HG03097 (cell line): ENCODE measurements at regions not wholly inside any gene's neighbourhood (a gene's known extent, or its start where the extent isn't known, plus 50 kb on each side); places are given as distances from the start of the nearest gene placed in this dataset.

Source experiments
- ATAC-seq: cut with Tn5 transposase; IDR thresholded peaks from one replicate; pipeline ENCODE4 v1.9.1; 2021; ENCODE audit not compliant: unreplicated experiment, low FRiP score

DNA sequence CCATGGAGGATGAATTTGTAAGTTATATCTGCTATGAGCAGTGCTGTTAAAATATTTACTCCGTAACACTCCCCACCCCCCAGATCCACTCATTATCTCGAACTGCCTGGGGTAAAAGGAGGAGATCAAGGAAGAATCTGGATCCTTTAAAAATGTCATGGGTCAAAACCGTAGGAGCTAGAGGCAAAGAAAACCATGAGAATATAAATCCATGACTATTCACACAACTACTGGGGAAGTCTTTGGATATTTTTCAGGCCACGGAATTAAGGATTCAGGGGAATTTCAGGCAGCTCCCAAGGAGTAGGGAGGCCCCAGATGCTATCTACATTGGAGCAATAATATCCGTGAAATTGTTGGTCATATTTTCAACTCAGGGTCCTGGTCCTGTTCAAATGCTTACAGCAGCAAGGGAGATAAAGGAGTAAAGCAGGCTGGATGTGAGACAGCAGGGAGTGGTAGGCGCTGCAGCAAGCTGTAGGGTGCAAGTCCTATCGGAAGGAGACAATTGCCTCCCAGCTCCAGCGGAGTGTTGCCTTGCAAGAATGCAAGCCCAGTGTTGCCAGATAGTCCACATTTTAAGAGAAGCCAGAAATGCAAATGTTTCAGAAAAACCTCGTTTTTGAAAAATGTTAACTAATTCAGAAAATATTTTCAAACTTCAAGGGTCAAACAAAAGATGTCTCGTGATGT, 116.2 kb upstream of the KIT start:
- no peak for ATAC-seq

DNA sequence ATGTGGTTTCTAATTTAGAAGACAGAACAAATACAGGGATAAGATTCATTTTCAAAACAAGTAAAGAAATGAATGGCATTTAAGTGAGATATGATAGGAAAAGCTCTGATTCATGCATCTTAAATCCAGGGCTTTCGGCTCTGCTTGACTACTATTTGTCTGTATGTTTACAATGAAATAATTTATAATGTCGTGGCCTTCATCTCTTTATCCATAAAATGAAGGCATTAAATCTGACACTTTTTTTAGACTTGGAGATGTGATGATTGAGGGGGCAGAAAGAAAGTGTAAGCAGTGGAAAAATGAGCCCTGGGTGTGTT, 115.7 kb upstream of the KIT start:
- no peak for ATAC-seq

DNA sequence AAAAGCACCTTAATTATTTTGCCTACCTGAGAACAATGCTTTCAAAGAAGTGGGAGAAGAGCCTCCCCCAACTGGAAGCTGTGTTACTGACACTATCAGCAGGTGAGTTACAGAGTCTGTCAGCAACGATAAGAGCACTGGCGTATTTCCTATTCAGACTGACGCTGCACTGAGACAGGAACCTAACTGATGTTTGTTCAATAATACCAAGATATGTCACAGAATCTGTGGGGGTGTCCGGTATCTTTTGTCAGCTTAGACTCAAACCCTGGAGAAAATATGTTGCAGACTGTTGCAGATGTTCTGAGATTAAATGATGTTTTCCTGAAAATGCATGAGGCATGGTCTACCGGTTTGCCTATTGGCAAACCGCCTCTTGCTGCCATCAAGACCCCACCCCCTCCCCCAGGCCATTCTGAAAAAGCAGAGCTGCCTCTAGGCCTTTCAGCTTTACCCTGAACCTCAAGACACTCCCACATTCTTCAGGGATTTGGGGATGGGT, 115.2 kb upstream of the KIT start:
- ATAC-seq: no peak

DNA sequence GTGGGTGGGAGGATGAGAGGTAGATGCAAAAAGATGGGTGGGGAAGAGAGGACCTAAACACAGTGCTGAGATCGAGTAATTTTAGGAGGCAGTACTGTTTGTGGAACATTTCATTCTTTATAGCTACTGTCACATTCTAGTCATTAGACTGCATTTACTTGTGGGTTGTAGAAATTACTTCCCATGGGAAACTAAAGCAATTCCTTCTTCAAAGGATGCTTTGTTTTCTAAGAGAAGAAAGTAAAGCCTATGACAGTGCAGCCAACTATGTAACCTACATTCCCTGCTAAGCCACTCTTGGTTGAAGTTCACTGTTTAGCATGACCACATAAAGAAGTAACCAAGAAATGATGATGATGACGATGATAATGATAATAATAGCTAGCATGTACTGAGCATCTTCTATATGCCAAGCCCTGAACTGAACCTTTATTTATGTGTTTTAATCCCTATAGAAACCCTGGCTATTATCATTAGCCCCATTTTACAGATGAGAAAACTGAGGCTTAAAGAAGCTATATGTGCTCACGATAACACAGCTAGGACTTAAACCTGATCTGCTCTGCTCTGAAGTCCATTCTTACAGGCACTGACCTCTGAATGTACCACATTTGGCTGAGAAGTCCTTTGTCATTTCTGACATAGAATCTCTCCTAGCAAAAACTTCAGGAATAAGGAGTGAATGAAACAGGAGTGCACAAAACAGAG, 114.5 kb upstream of the KIT start:
- ATAC-seq: no peak

DNA sequence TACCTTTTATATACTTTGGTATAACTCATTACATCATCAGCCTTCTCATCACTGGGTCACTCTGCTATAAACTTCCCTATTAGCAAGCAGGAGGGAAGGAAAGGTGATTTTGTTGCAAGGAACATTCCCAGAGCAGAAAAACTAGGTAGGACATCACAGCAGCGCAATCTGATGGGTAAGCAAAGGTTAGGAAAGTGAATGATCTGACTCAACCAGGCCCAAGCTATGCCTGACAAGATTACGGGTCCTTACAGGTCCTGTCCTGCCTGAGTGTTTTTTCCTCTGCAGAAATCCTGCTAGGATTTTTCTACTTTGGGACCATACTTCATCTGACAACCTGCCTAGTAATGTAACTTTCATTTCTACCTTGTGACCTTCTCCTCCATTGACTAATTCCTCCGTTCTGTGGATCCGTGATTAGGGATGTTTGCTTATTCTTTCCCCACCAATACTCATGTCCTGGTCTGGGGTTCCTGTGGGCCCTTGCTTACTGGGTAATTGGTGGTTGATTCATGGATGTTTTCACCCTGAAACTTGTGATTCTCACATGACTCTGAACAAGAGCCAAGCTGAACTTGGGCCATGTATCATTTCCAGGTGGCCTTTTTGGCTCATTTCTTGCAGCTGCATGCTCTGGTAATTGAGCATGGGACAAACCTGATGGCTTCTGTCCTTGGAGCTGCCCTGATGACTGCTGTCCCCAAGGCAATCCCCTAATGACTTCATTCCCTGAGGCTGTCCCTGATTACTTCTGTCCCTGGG, 111.9 kb upstream of the KIT start:
- no peak for ATAC-seq

- no peak for ATAC-seq
Observed at GRCh38 chr4:54547299-54548097, 110.3 kb upstream of the KIT start.

- ATAC-seq: no peak
Observed at GRCh38 chr4:54548098-54548620, 109.6 kb upstream of the KIT start.

- no peak for ATAC-seq
Observed at GRCh38 chr4:54548831-54549460, 108.8 kb upstream of the KIT start.

- no peak for ATAC-seq
Observed at GRCh38 chr4:54550395-54551171, 107.2 kb upstream of the KIT start.

GRCh38 chr4:54553001-54553400, 104.8 kb upstream of the KIT start:
- no peak for ATAC-seq

DNA sequence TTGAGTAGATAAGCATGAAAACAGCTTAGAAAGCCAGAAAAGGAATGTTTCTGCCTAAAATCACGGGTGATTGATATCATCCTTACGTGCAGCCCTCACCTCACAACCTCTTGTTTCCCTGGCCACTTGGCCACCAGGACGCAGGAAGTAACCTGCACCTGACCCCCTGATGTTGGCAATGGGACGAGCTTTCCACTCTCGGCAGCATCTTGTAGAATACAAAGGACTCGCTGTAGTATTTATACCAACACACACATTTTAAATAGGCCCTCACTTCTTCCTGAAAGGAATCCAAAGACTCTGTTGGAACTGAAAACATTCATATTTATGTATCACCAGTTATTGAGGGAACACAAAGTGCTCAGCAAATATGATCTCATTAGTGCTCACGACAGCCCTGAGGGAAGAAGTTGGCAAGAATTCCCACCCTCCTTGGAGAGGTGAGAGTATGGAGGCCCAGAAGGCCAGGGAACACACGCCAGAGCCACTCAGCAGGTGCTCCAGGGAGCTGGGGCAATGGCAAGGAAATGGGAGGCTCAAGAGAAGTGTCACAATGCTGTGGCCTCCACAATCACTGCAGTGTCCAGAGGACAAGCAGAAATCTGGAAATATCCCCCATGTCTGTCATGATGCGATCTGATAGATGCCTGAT, 103.3 kb upstream of the KIT start:
- ATAC-seq: no peak

DNA sequence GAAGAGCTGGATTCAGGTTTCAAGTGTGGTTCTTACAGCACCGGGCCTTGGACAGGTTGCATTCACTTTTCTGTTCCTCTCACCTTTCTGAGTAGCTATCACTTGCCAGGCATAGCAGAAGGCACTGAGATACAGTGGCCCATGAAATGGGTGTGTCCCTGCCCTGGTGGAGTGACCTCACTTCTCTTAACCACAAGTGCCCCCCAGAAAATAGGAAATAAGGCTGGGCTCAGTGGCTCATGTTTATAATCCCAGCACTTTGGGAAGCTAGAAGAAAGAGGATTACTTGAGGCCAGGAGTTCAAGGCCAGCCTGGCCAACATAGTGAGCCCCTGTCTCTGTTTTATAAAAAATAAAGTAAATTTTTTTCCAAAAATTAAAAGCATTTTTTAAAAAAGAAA, 101.7 kb upstream of the KIT start:
- no peak for ATAC-seq

- ATAC-seq: no peak
Observed at GRCh38 chr4:54556587-54556986, 101.2 kb upstream of the KIT start.

DNA sequence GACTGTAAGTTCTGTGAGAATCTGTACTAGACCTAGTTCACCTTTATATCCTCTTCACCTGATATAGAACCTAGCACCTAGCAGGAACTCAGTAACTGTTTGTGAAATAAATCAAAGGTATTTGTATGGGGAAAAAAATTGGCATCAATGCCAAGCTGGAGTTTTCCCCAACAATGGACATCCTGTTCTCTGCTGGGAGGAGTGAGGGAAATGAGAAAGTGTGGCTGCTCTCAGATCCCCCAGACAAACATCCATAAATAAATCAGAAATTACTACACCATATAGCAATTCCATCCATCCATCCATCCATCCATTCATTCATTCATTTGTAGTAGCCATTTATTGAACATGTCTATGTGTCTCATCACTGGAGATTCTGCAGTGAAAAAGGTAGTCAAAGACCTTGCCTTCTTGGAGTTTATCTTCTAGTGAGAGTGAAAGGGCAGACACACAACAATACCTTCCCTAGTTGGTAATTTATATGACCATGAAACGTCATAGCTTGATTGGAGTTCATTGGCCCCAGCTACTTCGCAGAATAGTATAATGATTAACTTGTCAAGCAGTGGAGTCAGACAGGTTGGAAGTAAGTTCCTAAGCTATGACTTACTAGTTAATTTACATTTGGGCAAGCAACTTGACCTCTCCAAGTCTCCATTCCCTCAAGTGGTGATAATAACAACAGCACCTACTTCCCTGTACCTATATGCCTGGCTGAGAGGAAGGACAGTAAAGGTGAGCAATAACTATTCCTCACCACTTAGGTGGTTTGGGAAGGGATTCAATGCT, 98.7 kb upstream of the KIT start:
- ATAC-seq: no peak

GRCh38 chr4:54560513-54560912, 97.2 kb upstream of the KIT start:
- no peak for ATAC-seq

DNA sequence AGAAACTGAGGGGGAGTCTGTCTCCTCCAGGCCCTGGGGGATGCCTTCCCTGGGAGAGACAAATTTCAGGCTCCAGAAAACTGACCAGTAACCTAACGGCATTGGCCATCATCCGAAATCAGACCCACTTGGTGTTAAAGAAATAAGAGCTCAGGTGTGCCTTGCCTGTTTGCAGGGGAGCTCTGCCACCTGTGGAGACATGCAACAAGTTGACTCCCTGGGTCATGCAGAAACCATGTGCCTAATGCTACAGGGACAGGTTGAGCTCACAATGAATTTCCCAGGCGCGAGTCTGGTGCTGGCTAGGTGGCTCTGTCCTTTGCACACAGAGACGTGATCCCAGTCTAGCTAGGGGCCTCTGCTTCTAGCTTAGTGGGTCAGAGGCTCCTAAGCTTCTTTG, 95.8 kb upstream of the KIT start:
- no peak for ATAC-seq

GRCh38 chr4:54566608-54567007, 91.1 kb upstream of the KIT start:
- ATAC-seq: peak; percentile 90

DNA sequence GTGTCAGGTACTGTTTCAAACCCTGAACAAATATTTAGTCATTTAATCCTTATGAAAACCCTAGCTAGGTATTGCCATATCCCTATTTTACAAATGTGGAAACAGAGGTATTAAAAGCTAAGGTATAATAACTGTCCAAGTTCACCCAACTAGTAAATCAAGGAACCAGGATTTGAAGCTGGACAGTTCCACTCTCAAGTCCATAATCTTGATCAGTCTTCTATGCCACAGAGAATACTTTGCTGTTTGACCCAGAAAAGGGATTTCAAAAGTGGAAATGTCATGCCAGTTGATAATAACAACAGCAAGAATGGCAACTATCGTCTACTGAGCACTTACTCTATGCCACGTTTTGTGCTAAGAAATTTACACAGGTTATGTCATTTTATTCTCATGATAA, 90.4 kb upstream of the KIT start:
- ATAC-seq: no peak
